ENCODE measurements at regions not wholly inside any gene's neighbourhood (a gene's known extent, or its start where the extent isn't known, plus 50 kb on each side); places are given as distances from the start of the nearest gene placed in this dataset.

DNA sequence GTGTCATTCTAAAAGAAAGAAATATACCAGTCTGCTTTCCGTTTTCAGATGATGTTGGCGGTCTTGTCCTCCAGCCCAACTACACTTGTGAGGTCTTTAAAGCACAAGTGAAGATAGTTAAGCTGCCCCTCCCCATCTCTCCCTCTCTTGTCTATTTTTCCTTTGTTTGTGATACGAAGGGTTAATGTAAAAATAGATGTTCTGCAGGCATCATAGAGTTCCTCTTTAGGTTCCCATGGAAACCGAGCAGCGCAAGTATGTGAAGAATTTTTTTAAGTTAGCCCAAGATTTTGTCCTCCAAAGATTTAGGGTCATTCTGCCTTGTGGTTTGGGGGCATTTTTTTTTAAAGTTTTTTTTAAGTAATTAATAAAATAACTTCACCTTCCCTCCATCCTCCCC is 232.4 kb upstream of the AJAP1 start:
- H3K27me3 ChIP-seq (ENCODE audit: control insufficient read depth, low read length) = no peaks in the 10 kb centered on the region
- H3K9me3 ChIP-seq (ENCODE audit: control insufficient read depth, insufficient read depth, low read length) = peaks cover 23% of the 10 kb centered on the region
- H3K4me2 ChIP-seq (ENCODE audit: low read length) = peak overlapping the region; percentile 20
- H4K20me1 ChIP-seq (ENCODE audit: control insufficient read depth, insufficient read depth, low read depth, low read length) = no peaks in the 10 kb centered on the region
- no peak for TF ChIP-seq EZH2phosphoT487 (IDR thresholded peaks at IDR 0.05; ENCODE audit: borderline replicate concordance, low read length)
- TF ChIP-seq, protein P1, sequence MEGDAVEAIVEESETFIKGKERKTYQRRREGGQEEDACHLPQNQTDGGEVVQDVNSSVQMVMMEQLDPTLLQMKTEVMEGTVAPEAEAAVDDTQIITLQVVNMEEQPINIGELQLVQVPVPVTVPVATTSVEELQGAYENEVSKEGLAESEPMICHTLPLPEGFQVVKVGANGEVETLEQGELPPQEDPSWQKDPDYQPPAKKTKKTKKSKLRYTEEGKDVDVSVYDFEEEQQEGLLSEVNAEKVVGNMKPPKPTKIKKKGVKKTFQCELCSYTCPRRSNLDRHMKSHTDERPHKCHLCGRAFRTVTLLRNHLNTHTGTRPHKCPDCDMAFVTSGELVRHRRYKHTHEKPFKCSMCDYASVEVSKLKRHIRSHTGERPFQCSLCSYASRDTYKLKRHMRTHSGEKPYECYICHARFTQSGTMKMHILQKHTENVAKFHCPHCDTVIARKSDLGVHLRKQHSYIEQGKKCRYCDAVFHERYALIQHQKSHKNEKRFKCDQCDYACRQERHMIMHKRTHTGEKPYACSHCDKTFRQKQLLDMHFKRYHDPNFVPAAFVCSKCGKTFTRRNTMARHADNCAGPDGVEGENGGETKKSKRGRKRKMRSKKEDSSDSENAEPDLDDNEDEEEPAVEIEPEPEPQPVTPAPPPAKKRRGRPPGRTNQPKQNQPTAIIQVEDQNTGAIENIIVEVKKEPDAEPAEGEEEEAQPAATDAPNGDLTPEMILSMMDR (IDR thresholded peaks at IDR 0.05; ENCODE audit: low read depth, low read length, poor library complexity, severe bottlenecking) = no peak
- peak overlapping the region; percentile 25; the same call in 1 of the 2 replicates for H3K4me3 ChIP-seq (ENCODE audit: low read length)
- no peaks in the 10 kb centered on the region for H3K79me2 ChIP-seq (ENCODE audit: control insufficient read depth, low read length)
- H3K36me3 ChIP-seq (ENCODE audit: control insufficient read depth, low read length) = peaks cover 3% of the 10 kb centered on the region; the same call in 1 of the 2 replicates
- peaks cover 30% of the 10 kb centered on the region for H3K4me1 ChIP-seq (ENCODE audit: control insufficient read depth, low read length)
- no peaks in the 10 kb centered on the region for H3F3A ChIP-seq (ENCODE audit: control insufficient read depth, insufficient read depth)
- H3K27ac ChIP-seq (ENCODE audit: low read depth, low read length) = peak overlapping the region; percentile 16; the same call in 1 of the 2 replicates
- no peaks in the 10 kb centered on the region for H3K9me2 ChIP-seq (replicated peaks; ENCODE audit: control insufficient read depth, low read length)

DNA sequence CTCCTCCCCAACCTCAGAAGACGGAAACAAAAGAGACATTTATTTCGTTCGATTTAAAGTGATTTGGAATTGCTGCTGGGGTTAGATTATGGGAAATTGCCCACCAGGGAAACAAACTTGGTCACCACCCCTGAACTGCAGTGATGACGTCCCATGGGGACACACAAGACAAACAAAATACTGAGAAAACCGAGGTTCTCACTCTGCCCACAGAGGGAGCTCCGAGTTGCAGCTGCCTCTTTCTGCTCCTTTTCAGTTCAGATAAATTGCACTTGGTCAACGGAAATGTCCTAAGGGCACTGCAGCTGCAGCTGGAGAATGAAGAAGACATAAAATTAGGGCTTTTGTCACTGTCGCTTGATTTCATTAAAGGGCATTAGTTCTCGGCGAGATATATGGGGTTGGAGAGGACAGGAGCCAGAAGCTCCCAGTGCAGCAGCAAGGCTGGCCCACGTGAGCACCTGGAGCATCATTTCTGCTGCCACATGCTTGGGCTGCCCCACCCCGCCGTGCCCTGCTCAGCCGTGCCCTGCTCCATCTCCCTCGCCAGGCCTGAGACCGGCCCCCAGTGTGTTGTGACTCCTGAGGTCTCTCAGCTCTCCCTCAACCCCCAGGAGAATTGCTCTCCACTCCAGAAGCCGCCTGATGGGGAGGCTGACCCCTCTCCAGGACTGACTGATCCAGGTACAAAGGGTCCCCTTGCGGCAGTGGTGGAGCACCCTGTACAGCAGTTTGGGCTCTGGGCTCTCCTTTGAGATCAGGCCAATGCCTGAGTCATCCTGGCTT is 231.7 kb upstream of the AJAP1 start:
- H3K27me3 ChIP-seq (ENCODE audit: control insufficient read depth, low read length) = no peaks in the 10 kb centered on the region
- H3K9me3 ChIP-seq (ENCODE audit: control insufficient read depth, insufficient read depth, low read length) = peaks cover 23% of the 10 kb centered on the region
- no peak for TF ChIP-seq EZH2phosphoT487 (IDR thresholded peaks at IDR 0.05; ENCODE audit: borderline replicate concordance, low read length)
- TF ChIP-seq, protein P1 (IDR thresholded peaks at IDR 0.05; ENCODE audit: low read depth, low read length, poor library complexity, severe bottlenecking) = peak; percentile 45
- no peak overlapping the region for H3K4me3 ChIP-seq (ENCODE audit: low read length)
- H3K27ac ChIP-seq (ENCODE audit: low read depth, low read length) = no peak overlapping the region
- H3K36me3 ChIP-seq (ENCODE audit: control insufficient read depth, low read length) = peaks cover 3% of the 10 kb centered on the region; the same call in 1 of the 2 replicates
- no peaks in the 10 kb centered on the region for H3K9me2 ChIP-seq (replicated peaks; ENCODE audit: control insufficient read depth, low read length)
- H3K79me2 ChIP-seq (ENCODE audit: control insufficient read depth, low read length) = no peaks in the 10 kb centered on the region
- H3F3A ChIP-seq (ENCODE audit: control insufficient read depth, insufficient read depth) = no peaks in the 10 kb centered on the region
- H4K20me1 ChIP-seq (ENCODE audit: control insufficient read depth, insufficient read depth, low read depth, low read length) = no peaks in the 10 kb centered on the region
- H3K4me2 ChIP-seq (ENCODE audit: low read length) = no peak overlapping the region; the same call in 1 of the 2 replicates
- H3K4me1 ChIP-seq (ENCODE audit: control insufficient read depth, low read length) = peaks cover 30% of the 10 kb centered on the region

DNA sequence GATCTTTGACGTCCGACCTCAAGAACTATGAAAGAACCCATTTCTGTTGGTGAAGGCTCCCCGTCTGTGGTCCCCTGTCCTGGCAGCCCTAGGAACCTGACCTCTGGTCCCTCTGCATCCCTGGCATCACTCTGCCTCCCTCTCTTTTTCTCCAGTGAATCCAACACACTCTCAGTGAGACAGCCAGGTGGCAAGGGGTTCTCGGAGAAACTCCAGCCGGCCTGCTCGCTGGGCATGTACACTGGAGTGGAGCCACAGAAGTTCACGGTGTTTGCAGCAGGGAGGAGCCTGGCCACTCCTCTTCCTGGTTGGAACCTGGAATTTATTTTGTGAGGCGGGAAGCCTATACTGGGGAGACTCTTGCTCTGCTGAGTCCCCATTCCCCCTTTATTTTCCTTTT is 230.2 kb upstream of the AJAP1 start:
- Histone ChIP-seq H4K20me1 (ENCODE audit: control insufficient read depth, insufficient read depth, low read depth, low read length) (no peaks in the 10 kb centered on the region), H3K79me2 (ENCODE audit: control insufficient read depth, low read length) (no peaks in the 10 kb centered on the region), H3K4me2 (ENCODE audit: low read length) (no peak overlapping the region), H3K9me2 (replicated peaks; ENCODE audit: control insufficient read depth, low read length) (no peaks in the 10 kb centered on the region), H3K27ac (ENCODE audit: low read depth, low read length) (no peak overlapping the region), H3K27me3 (ENCODE audit: control insufficient read depth, low read length) (no peaks in the 10 kb centered on the region), H3K4me3 (ENCODE audit: low read length) (no peak overlapping the region), H3K36me3 (ENCODE audit: control insufficient read depth, low read length) (peaks cover 3% of the 10 kb centered on the region; the same call in 1 of the 2 replicates), H3K4me1 (ENCODE audit: control insufficient read depth, low read length) (peaks cover 30% of the 10 kb centered on the region), H3K9me3 (ENCODE audit: control insufficient read depth, insufficient read depth, low read length) (peaks cover 15% of the 10 kb centered on the region), H3F3A (ENCODE audit: control insufficient read depth, insufficient read depth) (no peaks in the 10 kb centered on the region)
- no peak for TF ChIP-seq EZH2phosphoT487 (IDR thresholded peaks at IDR 0.05; ENCODE audit: borderline replicate concordance, low read length)
- TF ChIP-seq, protein P1 (IDR thresholded peaks at IDR 0.05; ENCODE audit: low read depth, low read length, poor library complexity, severe bottlenecking) = no peak

All from DOHH2 (cell line).